H1 (cell line): ENCODE measurements at regions not wholly inside any gene's neighbourhood (a gene's known extent, or its start where the extent isn't known, plus 50 kb on each side); places are given as distances from the start of the nearest gene placed in this dataset.

Source experiments
- CHD1 ChIP-seq: IDR thresholded peaks from 2 replicates; pipeline ENCODE4 v1.6.1; 2012; ENCODE audit warnings: low read depth, low read length, improper control_type of control experiment
- HDAC6 ChIP-seq: IDR thresholded peaks from one replicate; pipeline ENCODE4 v1.7.1; 2012; ENCODE audit warnings: low read depth, mild to moderate bottlenecking, inconsistent platforms, low read length, moderate library complexity
- JUN ChIP-seq: IDR thresholded peaks from 2 replicates; pipeline ENCODE4 v1.6.1; 2011; ENCODE audit warnings: low read depth, mild to moderate bottlenecking, improper control_type of control experiment, low read length
- JUND ChIP-seq: IDR thresholded peaks from 2 replicates; pipeline ENCODE4 v1.6.1; 2011; ENCODE audit warnings: mild to moderate bottlenecking, improper control_type of control experiment, low read length
- RFX5 ChIP-seq: IDR thresholded peaks from 2 replicates; pipeline ENCODE4 v1.6.1; 2011; ENCODE audit warnings: low read depth, low read length, improper control_type of control experiment, borderline replicate concordance
- TCF12 ChIP-seq: IDR thresholded peaks from 2 replicates; pipeline ENCODE4 v1.6.1; 2011; ENCODE audit warnings: low read depth, mild to moderate bottlenecking, low read length

DNA sequence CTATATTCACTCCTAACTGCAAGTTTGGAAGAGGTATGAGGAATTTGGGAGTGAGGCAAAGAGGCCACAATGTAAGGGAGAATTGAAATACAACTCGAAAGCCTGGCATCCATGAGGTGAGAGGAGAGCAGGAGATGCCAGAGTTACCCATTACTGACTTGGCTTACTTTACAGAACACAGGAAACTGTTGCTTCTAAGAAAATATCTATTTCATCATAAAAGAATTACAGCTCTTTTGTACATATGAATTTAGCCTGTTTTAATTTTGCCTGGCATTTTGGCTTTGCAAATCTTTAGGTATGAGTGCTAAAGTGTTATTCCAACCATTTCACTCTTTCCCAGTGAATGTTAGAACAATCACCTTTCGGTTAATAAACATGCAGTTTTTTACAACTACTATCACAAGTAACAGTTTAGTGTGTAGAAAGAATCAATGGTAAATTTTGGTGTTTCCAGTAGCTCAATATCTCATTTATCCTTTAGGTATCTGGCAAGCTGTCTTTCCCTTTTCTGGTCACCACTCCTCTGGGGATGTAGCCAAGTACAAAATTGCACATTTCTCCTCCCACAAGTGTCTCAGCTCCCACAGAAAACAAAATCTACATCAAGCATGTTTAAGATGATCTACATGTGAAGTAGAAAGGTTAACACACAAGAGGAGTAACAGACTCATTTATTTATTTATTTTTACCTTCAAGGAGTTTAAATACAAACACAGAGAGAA, 196.6 kb upstream of the DCN start (continued):
- TF ChIP-seq JUN (no peak), JUND (no peak), HDAC6 (no peak), RFX5 (no peak), TCF12 (no peak), CHD1 (no peak)
